PC-3 (cell line): ENCODE measurements at regions not wholly inside any gene's neighbourhood (a gene's known extent, or its start where the extent isn't known, plus 50 kb on each side); places are given as distances from the start of the nearest gene placed in this dataset.
"Not testable (repeated sequence)": the region's sequence is repeated elsewhere in the genome, so short reads cannot be mapped to it uniquely, and the experiment has no call there.

Source experiments
- EZH2 ChIP-seq: fragments of 300-600 bp; sonication (generic); IDR thresholded peaks from one replicate; pipeline ENCODE4 v1.6.1; 2017; ENCODE audit warnings: antibody characterized with exemption, mild to moderate bottlenecking, low read length; ENCODE audit not compliant: unreplicated experiment
- EZH2phosphoT487 ChIP-seq: fragments of 300-600 bp; sonication (generic); IDR thresholded peaks from 2 replicates; pipeline ENCODE4 v1.6.1; 2018; ENCODE audit warnings: mild to moderate bottlenecking, antibody characterized with exemption, low read length, borderline replicate concordance
- TF ChIP-seq, protein P1 (sequence below): fragments of 300-600 bp; sonication (generic); conservative IDR thresholded peaks from 2 replicates; pipeline ENCODE4 v1.5.1; 2017; ENCODE audit warnings: antibody characterized with exemption, low read depth, mild to moderate bottlenecking, low read length

DNA sequence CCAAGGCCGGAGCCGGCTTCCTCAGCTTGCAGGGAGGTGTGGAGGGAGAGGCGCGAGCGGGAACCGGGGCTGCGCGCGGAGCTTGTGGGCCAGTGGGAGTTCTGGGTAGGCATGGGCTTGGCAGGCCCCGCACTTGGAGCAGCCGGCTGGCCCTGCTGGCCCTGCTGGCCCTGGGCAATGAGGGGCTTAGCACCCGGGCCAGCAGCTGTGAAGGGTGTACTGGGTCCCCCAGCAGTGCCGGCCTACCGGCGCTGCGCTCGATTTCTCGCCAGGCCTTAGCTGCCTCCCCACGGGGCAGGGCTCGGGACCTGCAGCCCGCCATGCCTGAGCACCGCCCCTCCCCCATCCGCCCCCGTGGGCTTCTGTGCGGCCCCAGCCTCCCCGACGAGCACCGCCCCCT lies 95.1 kb upstream of the TAS2R1 start:
- TF ChIP-seq, protein P1, sequence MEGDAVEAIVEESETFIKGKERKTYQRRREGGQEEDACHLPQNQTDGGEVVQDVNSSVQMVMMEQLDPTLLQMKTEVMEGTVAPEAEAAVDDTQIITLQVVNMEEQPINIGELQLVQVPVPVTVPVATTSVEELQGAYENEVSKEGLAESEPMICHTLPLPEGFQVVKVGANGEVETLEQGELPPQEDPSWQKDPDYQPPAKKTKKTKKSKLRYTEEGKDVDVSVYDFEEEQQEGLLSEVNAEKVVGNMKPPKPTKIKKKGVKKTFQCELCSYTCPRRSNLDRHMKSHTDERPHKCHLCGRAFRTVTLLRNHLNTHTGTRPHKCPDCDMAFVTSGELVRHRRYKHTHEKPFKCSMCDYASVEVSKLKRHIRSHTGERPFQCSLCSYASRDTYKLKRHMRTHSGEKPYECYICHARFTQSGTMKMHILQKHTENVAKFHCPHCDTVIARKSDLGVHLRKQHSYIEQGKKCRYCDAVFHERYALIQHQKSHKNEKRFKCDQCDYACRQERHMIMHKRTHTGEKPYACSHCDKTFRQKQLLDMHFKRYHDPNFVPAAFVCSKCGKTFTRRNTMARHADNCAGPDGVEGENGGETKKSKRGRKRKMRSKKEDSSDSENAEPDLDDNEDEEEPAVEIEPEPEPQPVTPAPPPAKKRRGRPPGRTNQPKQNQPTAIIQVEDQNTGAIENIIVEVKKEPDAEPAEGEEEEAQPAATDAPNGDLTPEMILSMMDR, result not testable (repeated sequence)
- TF ChIP-seq EZH2phosphoT487, EZH2: not testable (repeated sequence)
